ENCODE measurements at regions not wholly inside any gene's neighbourhood (a gene's known extent, or its start where the extent isn't known, plus 50 kb on each side); places are given as distances from the start of the nearest gene placed in this dataset.

- no peak for DNase-seq
Observed at GRCh38 chr9:2319421-2319820, 302.2 kb upstream of the VLDLR start.

- DNase-seq: no peak
Observed at GRCh38 chr9:2320114-2320513, 301.5 kb upstream of the VLDLR start.

- DNase-seq: no peak
Observed at GRCh38 chr9:2320632-2321031, 301.0 kb upstream of the VLDLR start.

GRCh38 chr9:2321523-2322148, 300.0 kb upstream of the VLDLR start:
- DNase-seq: no peak

GRCh38 chr9:2324742-2325141, 296.8 kb upstream of the VLDLR start:
- no peak for DNase-seq

GRCh38 chr9:2332663-2333062, 288.9 kb upstream of the VLDLR start:
- DNase-seq: no peak

GRCh38 chr9:2335260-2335659, 286.3 kb upstream of the VLDLR start:
- DNase-seq: no peak

GRCh38 chr9:2336055-2336454, 285.5 kb upstream of the VLDLR start:
- DNase-seq: no peak

GRCh38 chr9:2337131-2337530, 284.5 kb upstream of the VLDLR start:
- DNase-seq: no peak

GRCh38 chr9:2337627-2338026, 284.0 kb upstream of the VLDLR start:
- no peak for DNase-seq

GRCh38 chr9:2338777-2339365, 282.7 kb upstream of the VLDLR start:
- DNase-seq: no peak

GRCh38 chr9:2339416-2339815, 282.2 kb upstream of the VLDLR start:
- DNase-seq: no peak

GRCh38 chr9:2340046-2340760, 281.4 kb upstream of the VLDLR start:
- DNase-seq: no peak

GRCh38 chr9:2341126-2341525, 280.5 kb upstream of the VLDLR start:
- DNase-seq: no peak

- no peak for DNase-seq
Observed at GRCh38 chr9:2341956-2342355, 279.6 kb upstream of the VLDLR start.

GRCh38 chr9:2343756-2344155, 277.8 kb upstream of the VLDLR start:
- no peak for DNase-seq

GRCh38 chr9:2344436-2344835, 277.2 kb upstream of the VLDLR start:
- no peak for DNase-seq

- no peak for DNase-seq
Observed at GRCh38 chr9:2345013-2345412, 276.6 kb upstream of the VLDLR start.

- no peak for DNase-seq
Observed at GRCh38 chr9:2346277-2346913, 275.2 kb upstream of the VLDLR start.

- DNase-seq: no peak
Observed at GRCh38 chr9:2351324-2351723, 270.3 kb upstream of the VLDLR start.

GRCh38 chr9:2354216-2354615, 267.4 kb upstream of the VLDLR start:
- no peak for DNase-seq

- no peak for DNase-seq
Observed at GRCh38 chr9:2354856-2355696, 266.5 kb upstream of the VLDLR start.

- DNase-seq: no peak
Observed at GRCh38 chr9:2355697-2355983, 265.9 kb upstream of the VLDLR start.

Data from CD4-positive, alpha-beta T cell treated with Interleukin-21 for 1 hour (primary cell).